Peyer's patch (tissue), 4 donors: ENCODE measurements at regions not wholly inside any gene's neighbourhood (a gene's known extent, or its start where the extent isn't known, plus 50 kb on each side); places are given as distances from the start of the nearest gene placed in this dataset.
A peak's percentile ranks its signal among the peaks of the same experiment; 100 is the strongest.

Source experiments
- DNase-seq, 3 donors: peaks; one replicate each; pipeline ENCODE4 v3.0.0-alpha.2; 2017 to 2019
- H3K27ac ChIP-seq, 4 donors: fragments of 200-600 bp; sonication (generic); one replicate each; pipeline ENCODE4 v1.5.1; 2016 to 2019
- H3K27me3 ChIP-seq, 2 donors: fragments of 200-600 bp; sonication (generic); one replicate each; pipeline ENCODE4 v1.5.1; 2019
- H3K36me3 ChIP-seq, 3 donors: fragments of 200-600 bp; sonication (generic); one replicate each; pipeline ENCODE4 v1.5.1; 2016 to 2019
- H3K4me1 ChIP-seq, 4 donors: fragments of 200-600 bp; sonication (generic); one replicate each; pipeline ENCODE4 v1.5.1; 2016 to 2019
- H3K4me3 ChIP-seq, 4 donors: fragments of 200-600 bp; sonication (generic); 1 replicate in 3 of 4; 2 replicates in 1 of 4; pipeline ENCODE4 v1.5.1; 2016 to 2019; ENCODE audit warnings: mild to moderate bottlenecking in 1 of 4
- H3K9me3 ChIP-seq, 4 donors: fragments of 200-600 bp; sonication (generic); one replicate each; pipeline ENCODE4 v1.5.1; 2016 to 2019; ENCODE audit warnings: mild to moderate bottlenecking in 1 of 4
- CTCF ChIP-seq, 6 experiments: fragments of 450-650 bp in 4 of 6; fragments of 200-600 bp in 2 of 6; sonication (generic) in 1 of 6; IDR thresholded peaks; one replicate each; pipeline ENCODE4 v1.5.1; 2017 to 2019; ENCODE audit warnings: antibody characterized with exemption in 6 of 6, mild to moderate bottlenecking in 3 of 6, moderate library complexity in 1 of 6
- POLR2A ChIP-seq, 2 donors: fragments of 450-650 bp; IDR thresholded peaks; one replicate each; pipeline ENCODE4 v1.5.1; 2017; ENCODE audit warnings: antibody characterized with exemption in 2 of 2, mild to moderate bottlenecking in 2 of 2, moderate library complexity in 2 of 2

- Histone ChIP-seq H3K4me3 (no peak overlapping the region), H3K27me3 (no peaks in the 10 kb centered on the region), H3K4me1 (no peaks in the 10 kb centered on the region), H3K9me3 (no peaks in the 10 kb centered on the region), H3K36me3 (no peaks in the 10 kb centered on the region), H3K27ac (no peak overlapping the region)
- no peak for DNase-seq
- peak in 3 of 6 experiments; percentile 6 to 26 (median 25) for TF ChIP-seq CTCF (IDR thresholded peaks at IDR 0.05)
- no peak for TF ChIP-seq POLR2A (IDR thresholded peaks at IDR 0.05)
These were observed 176.0 kb upstream of the MYO3A start for GRCh38 chr10:25758041-25758457.

- no peak overlapping the region for H3K27ac ChIP-seq
- H3K4me1 ChIP-seq: no peaks in the 10 kb centered on the region
- no peak for TF ChIP-seq POLR2A (IDR thresholded peaks at IDR 0.05)
- no peak for TF ChIP-seq CTCF (IDR thresholded peaks at IDR 0.05)
- no peaks in the 10 kb centered on the region for H3K27me3 ChIP-seq
- H3K36me3 ChIP-seq: no peaks in the 10 kb centered on the region
- no peaks in the 10 kb centered on the region for H3K9me3 ChIP-seq
- no peak overlapping the region for H3K4me3 ChIP-seq
- DNase-seq: no peak
These were observed 175.5 kb upstream of the MYO3A start for GRCh38 chr10:25758511-25758910.

- Histone ChIP-seq H3K36me3 (no peaks in the 10 kb centered on the region), H3K4me1 (no peaks in the 10 kb centered on the region), H3K27me3 (no peaks in the 10 kb centered on the region), H3K27ac (no peak overlapping the region), H3K9me3 (no peaks in the 10 kb centered on the region), H3K4me3 (no peak overlapping the region)
- TF ChIP-seq CTCF (IDR thresholded peaks at IDR 0.05) (no peak), POLR2A (IDR thresholded peaks at IDR 0.05) (no peak)
- no peak for DNase-seq
These were observed 172.1 kb upstream of the MYO3A start for GRCh38 chr10:25761937-25762336.

- Histone ChIP-seq H3K4me3 (no peak overlapping the region), H3K9me3 (no peaks in the 10 kb centered on the region), H3K27ac (no peak overlapping the region), H3K27me3 (no peaks in the 10 kb centered on the region), H3K36me3 (no peaks in the 10 kb centered on the region), H3K4me1 (no peaks in the 10 kb centered on the region)
- TF ChIP-seq POLR2A (IDR thresholded peaks at IDR 0.05) (no peak), CTCF (IDR thresholded peaks at IDR 0.05) (no peak)
- DNase-seq: no peak
These were observed 167.8 kb upstream of the MYO3A start for GRCh38 chr10:25766213-25766612.

GRCh38 chr10:25766687-25767221 is 167.3 kb upstream of the MYO3A start:
- TF ChIP-seq POLR2A (IDR thresholded peaks at IDR 0.05) (no peak), CTCF (IDR thresholded peaks at IDR 0.05) (no peak)
- DNase-seq: no peak
- no peaks in the 10 kb centered on the region for H3K36me3 ChIP-seq

GRCh38 chr10:25768167-25768566 is 165.9 kb upstream of the MYO3A start:
- H3K27ac ChIP-seq: no peak overlapping the region
- TF ChIP-seq CTCF (IDR thresholded peaks at IDR 0.05): no peak
- TF ChIP-seq POLR2A (IDR thresholded peaks at IDR 0.05): no peak
- no peak overlapping the region for H3K4me3 ChIP-seq
- no peaks in the 10 kb centered on the region for H3K9me3 ChIP-seq
- no peaks in the 10 kb centered on the region for H3K4me1 ChIP-seq
- no peaks in the 10 kb centered on the region for H3K27me3 ChIP-seq
- no peak for DNase-seq
- no peaks in the 10 kb centered on the region for H3K36me3 ChIP-seq

More at GRCh38 chr10:25766687-25767221, 167.3 kb upstream of the MYO3A start:
- no peaks in the 10 kb centered on the region for H3K27me3 ChIP-seq
- no peaks in the 10 kb centered on the region for H3K4me1 ChIP-seq
- no peak overlapping the region for H3K4me3 ChIP-seq
- no peaks in the 10 kb centered on the region for H3K9me3 ChIP-seq
- H3K27ac ChIP-seq: no peak overlapping the region
